ENCODE measurements at regions not wholly inside any gene's neighbourhood (a gene's known extent, or its start where the extent isn't known, plus 50 kb on each side); places are given as distances from the start of the nearest gene placed in this dataset.

DNA sequence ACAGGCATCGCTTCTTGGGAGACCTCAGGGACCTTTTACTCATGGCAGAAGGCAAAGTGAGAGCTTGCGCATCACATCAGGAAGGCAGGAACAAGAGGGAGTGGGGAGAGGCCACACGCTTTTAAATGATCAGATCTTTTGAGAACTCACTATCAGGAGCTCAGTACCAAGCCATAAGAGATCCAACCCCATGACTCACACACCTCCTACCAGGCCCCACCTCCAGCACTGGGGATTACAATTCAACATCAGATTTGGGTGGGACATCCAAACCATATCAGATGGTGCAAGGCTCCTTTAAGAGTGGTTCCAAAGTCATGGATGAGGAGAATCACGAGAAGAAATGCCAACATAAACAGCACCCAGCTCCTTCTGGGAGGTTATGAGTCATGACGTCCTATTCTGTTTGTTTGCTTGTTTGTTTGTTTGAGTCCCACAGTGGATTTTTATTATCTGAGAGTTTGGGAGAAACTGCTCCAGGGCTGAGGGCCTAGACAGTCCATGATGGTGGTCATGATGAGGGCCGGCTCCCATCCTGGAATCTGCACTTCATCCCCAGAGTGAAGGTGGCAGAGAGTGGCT, 453.5 kb downstream of the GADD45G start:
- TF ChIP-seq, protein P1, sequence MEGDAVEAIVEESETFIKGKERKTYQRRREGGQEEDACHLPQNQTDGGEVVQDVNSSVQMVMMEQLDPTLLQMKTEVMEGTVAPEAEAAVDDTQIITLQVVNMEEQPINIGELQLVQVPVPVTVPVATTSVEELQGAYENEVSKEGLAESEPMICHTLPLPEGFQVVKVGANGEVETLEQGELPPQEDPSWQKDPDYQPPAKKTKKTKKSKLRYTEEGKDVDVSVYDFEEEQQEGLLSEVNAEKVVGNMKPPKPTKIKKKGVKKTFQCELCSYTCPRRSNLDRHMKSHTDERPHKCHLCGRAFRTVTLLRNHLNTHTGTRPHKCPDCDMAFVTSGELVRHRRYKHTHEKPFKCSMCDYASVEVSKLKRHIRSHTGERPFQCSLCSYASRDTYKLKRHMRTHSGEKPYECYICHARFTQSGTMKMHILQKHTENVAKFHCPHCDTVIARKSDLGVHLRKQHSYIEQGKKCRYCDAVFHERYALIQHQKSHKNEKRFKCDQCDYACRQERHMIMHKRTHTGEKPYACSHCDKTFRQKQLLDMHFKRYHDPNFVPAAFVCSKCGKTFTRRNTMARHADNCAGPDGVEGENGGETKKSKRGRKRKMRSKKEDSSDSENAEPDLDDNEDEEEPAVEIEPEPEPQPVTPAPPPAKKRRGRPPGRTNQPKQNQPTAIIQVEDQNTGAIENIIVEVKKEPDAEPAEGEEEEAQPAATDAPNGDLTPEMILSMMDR (IDR thresholded peaks at IDR 0.05): no peak
- no peak for TF ChIP-seq POLR2A (IDR thresholded peaks at IDR 0.05)
